Body of pancreas (tissue), 4 donors: ENCODE measurements at regions not wholly inside any gene's neighbourhood (a gene's known extent, or its start where the extent isn't known, plus 50 kb on each side); places are given as distances from the start of the nearest gene placed in this dataset.
A peak's percentile ranks its signal among the peaks of the same experiment; 100 is the strongest.

Source experiments
- POLR2A ChIP-seq, 3 donors: fragments of 450-650 bp; IDR thresholded peaks; one replicate each; pipeline ENCODE4 v1.6.1; 2016; ENCODE audit warnings: antibody characterized with exemption in 3 of 3, mild to moderate bottlenecking in 2 of 3
- TF ChIP-seq, protein P1 (sequence below), 7 experiments: fragments of 450-650 bp in 4 of 7; fragments of 200-600 bp in 3 of 7; sonication (generic) in 3 of 7; IDR thresholded peaks; one replicate each; pipeline ENCODE4 v1.5.1; 2016 to 2019; ENCODE audit warnings: antibody characterized with exemption in 7 of 7

GRCh38 chr15:29596266-29596665 is 226.0 kb downstream of the TJP1 start:
- no peak for TF ChIP-seq POLR2A (IDR thresholded peaks at IDR 0.05)
- TF ChIP-seq, protein P1, sequence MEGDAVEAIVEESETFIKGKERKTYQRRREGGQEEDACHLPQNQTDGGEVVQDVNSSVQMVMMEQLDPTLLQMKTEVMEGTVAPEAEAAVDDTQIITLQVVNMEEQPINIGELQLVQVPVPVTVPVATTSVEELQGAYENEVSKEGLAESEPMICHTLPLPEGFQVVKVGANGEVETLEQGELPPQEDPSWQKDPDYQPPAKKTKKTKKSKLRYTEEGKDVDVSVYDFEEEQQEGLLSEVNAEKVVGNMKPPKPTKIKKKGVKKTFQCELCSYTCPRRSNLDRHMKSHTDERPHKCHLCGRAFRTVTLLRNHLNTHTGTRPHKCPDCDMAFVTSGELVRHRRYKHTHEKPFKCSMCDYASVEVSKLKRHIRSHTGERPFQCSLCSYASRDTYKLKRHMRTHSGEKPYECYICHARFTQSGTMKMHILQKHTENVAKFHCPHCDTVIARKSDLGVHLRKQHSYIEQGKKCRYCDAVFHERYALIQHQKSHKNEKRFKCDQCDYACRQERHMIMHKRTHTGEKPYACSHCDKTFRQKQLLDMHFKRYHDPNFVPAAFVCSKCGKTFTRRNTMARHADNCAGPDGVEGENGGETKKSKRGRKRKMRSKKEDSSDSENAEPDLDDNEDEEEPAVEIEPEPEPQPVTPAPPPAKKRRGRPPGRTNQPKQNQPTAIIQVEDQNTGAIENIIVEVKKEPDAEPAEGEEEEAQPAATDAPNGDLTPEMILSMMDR (IDR thresholded peaks at IDR 0.05) = peak in 5 of 7 experiments; percentile 12 to 37 (median 26)
